Mesothelial cell of epicardium (in vitro differentiated cells): ENCODE measurements at regions not wholly inside any gene's neighbourhood (a gene's known extent, or its start where the extent isn't known, plus 50 kb on each side); places are given as distances from the start of the nearest gene placed in this dataset.

Experiments
- DNase-seq, 2 experiments: peaks; one replicate each; pipeline ENCODE4 v3.0.0; 2021; ENCODE audit warnings: low spot score in 2 of 2; ENCODE audit not compliant: unreplicated experiment in 2 of 2
- H3K27ac Mint-ChIP-seq: 2 replicates; pipeline ENCODE4 v1.8.0; 2021; ENCODE audit warnings: mixed read lengths
- H3K27me3 Mint-ChIP-seq: 2 replicates; pipeline ENCODE4 v1.8.0; 2021; ENCODE audit warnings: low read depth, mixed read lengths
- H3K36me3 Mint-ChIP-seq: 2 replicates; pipeline ENCODE4 v1.8.0; 2021; ENCODE audit warnings: mixed read lengths
- H3K4me1 Mint-ChIP-seq: 2 replicates; pipeline ENCODE4 v1.8.0; 2021; ENCODE audit warnings: mixed read lengths
- H3K4me3 Mint-ChIP-seq: 2 replicates; pipeline ENCODE4 v1.8.0; 2021; ENCODE audit warnings: mild to moderate bottlenecking, moderate library complexity, mixed read lengths
- H3K9me3 Mint-ChIP-seq: 2 replicates; pipeline ENCODE4 v1.8.0; 2021; ENCODE audit warnings: mixed read lengths
- TF ChIP-seq, protein P1 (sequence below): fragments of 200-600 bp; sonication (generic); IDR thresholded peaks from one replicate; pipeline ENCODE4 v1.5.0; 2021; ENCODE audit warnings: antibody characterized with exemption; ENCODE audit not compliant: unreplicated experiment

DNA sequence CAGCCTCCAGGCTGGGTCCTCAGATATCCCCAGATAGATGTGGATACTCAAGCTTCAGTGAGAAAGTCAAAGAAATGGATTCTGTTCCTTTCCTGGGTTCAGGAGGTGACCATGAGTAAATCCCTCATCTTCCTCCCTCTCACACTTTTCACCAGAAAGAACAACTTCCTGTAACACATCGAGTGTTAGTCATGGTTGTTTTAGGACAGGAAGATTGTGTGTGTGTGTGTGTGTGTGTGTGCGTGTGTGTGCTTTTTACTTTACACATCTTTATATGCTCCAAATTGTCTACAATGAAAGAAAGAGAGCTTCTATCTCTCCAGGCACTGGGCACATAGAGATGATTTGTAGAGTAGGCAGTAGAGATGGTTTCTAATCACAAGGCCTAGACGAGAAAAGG lies 139.9 kb downstream of the TBXT start:
- TF ChIP-seq, protein P1, sequence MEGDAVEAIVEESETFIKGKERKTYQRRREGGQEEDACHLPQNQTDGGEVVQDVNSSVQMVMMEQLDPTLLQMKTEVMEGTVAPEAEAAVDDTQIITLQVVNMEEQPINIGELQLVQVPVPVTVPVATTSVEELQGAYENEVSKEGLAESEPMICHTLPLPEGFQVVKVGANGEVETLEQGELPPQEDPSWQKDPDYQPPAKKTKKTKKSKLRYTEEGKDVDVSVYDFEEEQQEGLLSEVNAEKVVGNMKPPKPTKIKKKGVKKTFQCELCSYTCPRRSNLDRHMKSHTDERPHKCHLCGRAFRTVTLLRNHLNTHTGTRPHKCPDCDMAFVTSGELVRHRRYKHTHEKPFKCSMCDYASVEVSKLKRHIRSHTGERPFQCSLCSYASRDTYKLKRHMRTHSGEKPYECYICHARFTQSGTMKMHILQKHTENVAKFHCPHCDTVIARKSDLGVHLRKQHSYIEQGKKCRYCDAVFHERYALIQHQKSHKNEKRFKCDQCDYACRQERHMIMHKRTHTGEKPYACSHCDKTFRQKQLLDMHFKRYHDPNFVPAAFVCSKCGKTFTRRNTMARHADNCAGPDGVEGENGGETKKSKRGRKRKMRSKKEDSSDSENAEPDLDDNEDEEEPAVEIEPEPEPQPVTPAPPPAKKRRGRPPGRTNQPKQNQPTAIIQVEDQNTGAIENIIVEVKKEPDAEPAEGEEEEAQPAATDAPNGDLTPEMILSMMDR: no peak
- DNase-seq: no peak
- Mint-ChIP-seq H3K4me1 (no peaks in the 10 kb centered on the region), H3K36me3 (no peaks in the 10 kb centered on the region), H3K27me3 (peaks cover 39% of the 10 kb centered on the region), H3K4me3 (no peak overlapping the region), H3K27ac (no peak overlapping the region), H3K9me3 (peaks cover 7% of the 10 kb centered on the region)

DNA sequence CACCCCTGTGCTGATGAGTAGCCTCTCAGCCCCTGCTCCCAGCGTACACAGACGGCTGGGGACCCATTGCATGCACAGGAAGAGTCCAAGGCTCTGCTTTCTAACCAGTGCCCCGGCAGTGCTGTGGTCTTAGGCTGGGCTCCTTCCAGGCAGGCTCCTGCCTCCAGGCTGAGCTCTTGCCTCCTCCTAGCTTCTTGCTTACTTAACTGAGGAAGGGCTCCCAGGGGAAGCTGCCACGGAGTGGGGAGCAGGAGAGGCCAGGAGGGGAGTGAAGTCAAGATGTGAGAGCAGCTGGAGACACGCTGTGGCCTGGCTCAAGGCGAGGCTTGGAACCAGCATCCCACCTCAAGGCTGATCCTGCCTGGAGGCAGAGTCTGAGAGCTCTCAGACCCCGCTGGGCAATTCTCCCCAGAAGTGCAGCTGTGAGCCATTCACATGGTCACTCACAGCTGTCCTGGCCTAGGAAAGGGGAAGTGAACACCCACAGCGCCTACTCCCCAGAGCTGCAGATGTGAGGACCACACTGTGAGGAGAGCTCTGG lies 141.0 kb downstream of the TBXT start:
- Mint-ChIP-seq H3K36me3 (no peaks in the 10 kb centered on the region), H3K4me1 (no peaks in the 10 kb centered on the region), H3K4me3 (no peak overlapping the region), H3K9me3 (peaks cover 4% of the 10 kb centered on the region), H3K27ac (no peak overlapping the region), H3K27me3 (peaks cover 39% of the 10 kb centered on the region)
- no peak for DNase-seq
- TF ChIP-seq, protein P1: no peak

DNA sequence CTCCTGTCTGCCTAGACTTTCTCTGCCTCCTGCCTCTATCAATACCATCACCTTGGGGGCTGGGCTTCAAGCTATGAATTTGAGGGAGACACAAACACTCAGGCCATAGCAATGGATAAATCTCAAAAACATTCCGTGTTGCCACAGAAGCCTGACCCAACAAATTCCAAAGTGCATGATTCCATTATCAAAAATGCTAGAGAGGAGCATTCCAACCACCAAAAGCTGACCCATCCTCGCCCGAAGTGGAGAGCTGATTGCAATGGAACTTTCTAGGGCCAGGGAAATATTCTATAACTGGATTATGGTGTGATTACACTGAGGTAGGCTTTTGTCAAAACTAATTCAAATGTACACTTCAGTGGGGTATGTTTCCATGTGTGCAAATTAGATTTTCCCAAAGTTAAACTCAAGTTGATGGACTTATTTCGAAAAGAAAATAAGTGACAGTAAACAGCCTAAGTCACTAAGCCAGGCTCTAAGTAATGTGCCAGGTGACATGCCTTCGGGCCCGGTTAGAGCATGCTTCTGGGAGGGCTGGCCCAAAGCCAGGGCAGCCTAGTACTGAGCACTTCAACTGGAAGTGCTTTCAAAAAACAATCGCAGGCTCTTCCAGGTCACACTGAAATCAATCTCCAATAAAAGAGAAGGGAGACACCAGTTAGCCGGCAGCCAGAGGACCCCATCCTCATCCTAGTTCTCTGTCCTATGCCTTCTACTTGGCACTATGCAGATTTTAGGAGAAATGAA lies 142.3 kb downstream of the TBXT start:
- Mint-ChIP-seq H3K4me1 (no peaks in the 10 kb centered on the region), H3K27ac (no peak overlapping the region), H3K4me3 (no peak overlapping the region), H3K27me3 (peaks cover 40% of the 10 kb centered on the region), H3K36me3 (no peaks in the 10 kb centered on the region), H3K9me3 (peaks cover 9% of the 10 kb centered on the region)
- no peak for DNase-seq
- TF ChIP-seq, protein P1: no peak

GRCh38 chr6:166024252-166024651 lies 143.4 kb downstream of the TBXT start:
- Mint-ChIP-seq H3K27me3 (peaks cover 34% of the 10 kb centered on the region), H3K9me3 (peaks cover 9% of the 10 kb centered on the region), H3K4me1 (no peaks in the 10 kb centered on the region), H3K27ac (no peak overlapping the region), H3K36me3 (no peaks in the 10 kb centered on the region), H3K4me3 (no peak overlapping the region)
- TF ChIP-seq, protein P1: no peak
- DNase-seq: no peak

GRCh38 chr6:166023273-166023989 lies 144.2 kb downstream of the TBXT start:
- Mint-ChIP-seq H3K36me3 (no peaks in the 10 kb centered on the region), H3K27me3 (peaks cover 29% of the 10 kb centered on the region), H3K4me1 (no peaks in the 10 kb centered on the region), H3K9me3 (peaks cover 9% of the 10 kb centered on the region), H3K4me3 (no peak overlapping the region), H3K27ac (no peak overlapping the region)
- TF ChIP-seq, protein P1: no peak
- no peak for DNase-seq
